ENCODE measurements at regions not wholly inside any gene's neighbourhood (a gene's known extent, or its start where the extent isn't known, plus 50 kb on each side); places are given as distances from the start of the nearest gene placed in this dataset.
A peak's percentile ranks its signal among the peaks of the same experiment; 100 is the strongest.

DNA sequence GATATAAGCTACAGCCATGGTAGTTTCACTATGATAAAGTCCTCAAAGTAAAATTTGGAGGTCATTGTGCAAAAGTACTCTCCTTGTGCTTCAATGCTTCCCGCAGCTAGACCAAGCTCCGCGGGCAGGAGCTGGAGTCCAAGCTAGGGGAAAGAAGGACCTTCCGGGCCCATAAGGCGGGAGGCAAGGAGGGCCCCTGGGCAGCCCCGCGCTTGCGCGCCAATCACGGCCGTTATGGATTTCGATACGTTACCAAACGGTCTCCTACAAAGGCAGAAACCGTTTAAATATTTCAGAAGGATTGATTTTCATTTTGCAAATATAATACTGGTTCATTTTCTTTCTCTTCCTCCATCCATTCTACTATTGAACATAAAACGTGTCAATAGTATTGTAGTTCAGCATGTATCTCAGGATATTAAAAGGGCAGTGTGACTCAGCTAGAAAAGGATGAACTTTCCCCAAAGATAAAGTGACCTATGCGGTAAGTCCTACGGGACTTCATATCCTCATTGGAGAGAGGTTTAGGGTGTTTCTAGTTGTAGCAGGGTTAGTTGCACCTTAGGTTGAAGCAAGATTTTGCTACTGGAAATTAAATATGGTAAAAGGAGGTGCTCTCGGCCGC is 128.0 kb downstream of the KIF20B start:
- no peak overlapping the region for H3K9ac ChIP-seq (ENCODE audit: low read depth, low read length)
- H3K9me3 ChIP-seq (ENCODE audit: control insufficient read depth, insufficient read depth, low read length) = no peaks in the 10 kb centered on the region
- no peak overlapping the region for H3K4me3 ChIP-seq (ENCODE audit: low read depth, low read length)
- no peaks in the 10 kb centered on the region for H3K27me3 ChIP-seq (ENCODE audit: control insufficient read depth, insufficient read depth, low read length)
- H3K4me1 ChIP-seq (ENCODE audit: control insufficient read depth, insufficient read depth, low read length) = no peaks in the 10 kb centered on the region
- H3K36me3 ChIP-seq (ENCODE audit: control insufficient read depth, insufficient read depth, low read length) = no peaks in the 10 kb centered on the region

GRCh38 chr10:89829887-89830269 is 128.5 kb downstream of the KIF20B start:
- H3K27me3 ChIP-seq (ENCODE audit: control insufficient read depth, insufficient read depth, low read length) = no peaks in the 10 kb centered on the region
- no peaks in the 10 kb centered on the region for H3K9me3 ChIP-seq (ENCODE audit: control insufficient read depth, insufficient read depth, low read length)
- H3K36me3 ChIP-seq (ENCODE audit: control insufficient read depth, insufficient read depth, low read length) = no peaks in the 10 kb centered on the region
- H3K9ac ChIP-seq (ENCODE audit: low read depth, low read length) = no peak overlapping the region
- H3K4me3 ChIP-seq (ENCODE audit: low read depth, low read length) = no peak overlapping the region
- H3K4me1 ChIP-seq (ENCODE audit: control insufficient read depth, insufficient read depth, low read length) = no peaks in the 10 kb centered on the region

DNA sequence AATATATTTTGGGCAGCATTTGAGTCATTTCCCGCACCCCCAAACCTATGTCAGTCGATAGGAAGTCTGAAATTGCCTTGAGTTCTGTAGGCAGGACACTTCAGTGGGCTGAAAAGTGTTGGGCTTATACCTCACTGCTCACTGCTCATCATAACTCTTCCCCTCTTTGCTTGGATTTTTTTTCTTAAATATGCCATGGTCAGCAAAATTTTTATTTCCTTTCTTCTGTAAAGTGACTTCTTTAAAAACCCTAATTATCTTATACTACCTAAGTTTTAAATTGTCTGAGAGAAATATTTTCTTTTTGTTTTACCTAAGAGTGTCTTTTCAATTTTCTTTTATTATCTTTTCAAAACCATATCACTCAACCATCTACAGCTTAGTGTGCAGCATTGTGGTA is 129.2 kb downstream of the KIF20B start:
- Histone ChIP-seq H3K9ac (ENCODE audit: low read depth, low read length) (no peak overlapping the region), H3K36me3 (ENCODE audit: control insufficient read depth, insufficient read depth, low read length) (no peaks in the 10 kb centered on the region), H3K9me3 (ENCODE audit: control insufficient read depth, insufficient read depth, low read length) (no peaks in the 10 kb centered on the region), H3K4me1 (ENCODE audit: control insufficient read depth, insufficient read depth, low read length) (no peaks in the 10 kb centered on the region), H3K4me3 (ENCODE audit: low read depth, low read length) (no peak overlapping the region), H3K27me3 (ENCODE audit: control insufficient read depth, insufficient read depth, low read length) (no peaks in the 10 kb centered on the region)

DNA sequence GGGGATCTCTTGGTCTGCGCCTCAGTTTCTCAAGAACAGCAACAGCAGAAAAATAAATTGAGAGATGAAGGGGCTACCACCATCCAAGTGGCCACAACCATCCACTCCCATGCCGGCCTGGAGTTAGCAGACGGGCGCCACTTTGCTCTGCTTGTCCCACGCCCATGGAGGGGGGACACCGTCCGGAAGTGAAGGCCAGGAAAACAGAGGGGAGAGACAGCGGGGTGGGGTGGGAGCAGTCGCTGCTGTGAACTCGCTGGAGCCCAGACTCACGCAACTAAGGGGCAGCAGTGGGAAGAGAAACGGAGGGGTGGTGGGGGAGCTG is 135.4 kb downstream of the KIF20B start:
- no peaks in the 10 kb centered on the region for H3K36me3 ChIP-seq (ENCODE audit: control insufficient read depth, insufficient read depth, low read length)
- H3K9ac ChIP-seq (ENCODE audit: low read depth, low read length) = no peak overlapping the region
- no peaks in the 10 kb centered on the region for H3K9me3 ChIP-seq (ENCODE audit: control insufficient read depth, insufficient read depth, low read length)
- H3K27me3 ChIP-seq (ENCODE audit: control insufficient read depth, insufficient read depth, low read length) = peaks cover 5% of the 10 kb centered on the region
- H3K4me1 ChIP-seq (ENCODE audit: control insufficient read depth, insufficient read depth, low read length) = no peaks in the 10 kb centered on the region
- H3K4me3 ChIP-seq (ENCODE audit: low read depth, low read length) = peak overlapping the region; percentile 30

DNA sequence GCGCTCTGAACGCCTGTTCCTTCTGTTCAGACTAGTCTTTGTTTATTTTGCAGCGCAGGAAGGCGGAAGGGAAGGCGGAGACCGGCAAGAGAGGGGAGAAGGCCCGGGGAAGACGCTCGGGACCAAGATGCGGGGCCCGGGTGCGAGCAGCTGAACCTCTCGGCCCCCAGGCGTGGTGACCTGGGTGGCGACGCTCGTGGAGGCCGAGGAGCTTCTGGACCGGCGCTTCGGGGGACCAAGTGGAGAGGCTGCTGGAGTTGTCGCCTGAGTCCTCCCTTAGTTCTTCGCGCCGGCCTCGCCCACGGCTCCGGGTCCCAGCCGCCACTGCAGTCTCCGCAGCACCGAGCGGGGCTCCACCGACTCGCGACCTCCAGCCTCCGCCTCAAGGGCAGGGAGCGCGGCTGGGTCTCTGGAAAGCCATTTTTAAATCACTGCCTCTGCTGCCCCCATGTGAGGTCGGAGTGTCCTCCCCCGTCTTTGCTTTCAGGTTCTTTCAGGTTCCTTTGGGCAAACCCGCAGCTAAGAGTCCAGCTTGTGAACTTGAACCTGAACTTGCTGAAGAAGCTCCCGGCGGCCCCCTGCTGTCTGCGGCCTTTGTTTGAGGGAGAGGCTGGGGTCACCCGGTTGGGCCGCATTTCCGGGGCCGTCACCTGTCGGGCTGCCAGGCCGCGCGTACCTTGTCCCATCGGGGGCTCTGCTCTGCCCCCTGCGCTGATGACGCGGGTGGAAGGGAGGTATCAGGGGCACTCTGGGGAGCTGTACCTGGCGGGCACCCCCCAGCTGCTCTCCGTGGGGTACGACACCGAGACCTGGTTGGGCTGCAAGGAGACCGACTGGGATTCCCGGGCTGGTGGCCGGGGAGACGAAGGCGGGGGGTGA is 136.0 kb downstream of the KIF20B start:
- no peaks in the 10 kb centered on the region for H3K9me3 ChIP-seq (ENCODE audit: control insufficient read depth, insufficient read depth, low read length)
- no peak overlapping the region for H3K9ac ChIP-seq (ENCODE audit: low read depth, low read length)
- H3K4me3 ChIP-seq (ENCODE audit: low read depth, low read length) = peak overlapping the region; percentile 30
- peaks cover 5% of the 10 kb centered on the region for H3K27me3 ChIP-seq (ENCODE audit: control insufficient read depth, insufficient read depth, low read length)
- no peaks in the 10 kb centered on the region for H3K4me1 ChIP-seq (ENCODE audit: control insufficient read depth, insufficient read depth, low read length)
- no peaks in the 10 kb centered on the region for H3K36me3 ChIP-seq (ENCODE audit: control insufficient read depth, insufficient read depth, low read length)

DNA sequence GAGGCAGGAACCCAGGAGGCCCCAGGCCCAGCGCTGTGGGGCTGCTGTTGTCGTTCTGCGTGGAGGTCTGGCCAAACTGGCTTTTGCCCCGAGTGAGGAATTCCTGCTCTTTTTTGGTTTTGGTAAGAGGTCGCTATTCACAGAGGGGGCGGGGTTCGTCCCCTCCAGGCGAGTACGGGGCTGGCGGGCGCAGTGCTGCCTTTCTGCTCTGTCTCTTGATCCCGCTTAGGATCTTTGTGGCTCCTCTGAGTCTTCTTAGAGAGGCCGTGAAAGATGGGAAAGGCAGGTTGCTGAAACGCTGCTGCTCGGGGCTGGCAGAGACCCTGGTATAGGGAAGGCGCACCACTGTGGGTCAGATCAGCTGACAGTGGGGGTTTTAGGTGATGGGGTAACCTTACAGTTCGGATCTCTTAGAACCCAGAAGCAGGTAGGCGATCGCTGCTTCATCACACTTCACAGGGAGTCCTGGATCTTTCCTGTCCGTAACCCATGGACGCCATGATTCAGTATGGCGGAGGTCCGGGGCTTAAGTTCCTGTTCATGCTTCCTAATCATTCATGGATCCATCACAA is 136.7 kb downstream of the KIF20B start:
- Histone ChIP-seq H3K9ac (ENCODE audit: low read depth, low read length) (no peak overlapping the region), H3K4me1 (ENCODE audit: control insufficient read depth, insufficient read depth, low read length) (no peaks in the 10 kb centered on the region), H3K4me3 (ENCODE audit: low read depth, low read length) (peak overlapping the region; percentile 30), H3K9me3 (ENCODE audit: control insufficient read depth, insufficient read depth, low read length) (no peaks in the 10 kb centered on the region), H3K27me3 (ENCODE audit: control insufficient read depth, insufficient read depth, low read length) (peaks cover 5% of the 10 kb centered on the region), H3K36me3 (ENCODE audit: control insufficient read depth, insufficient read depth, low read length) (no peaks in the 10 kb centered on the region)

- Histone ChIP-seq H3K36me3 (ENCODE audit: control insufficient read depth, insufficient read depth, low read length) (no peaks in the 10 kb centered on the region), H3K27me3 (ENCODE audit: control insufficient read depth, insufficient read depth, low read length) (no peaks in the 10 kb centered on the region), H3K9me3 (ENCODE audit: control insufficient read depth, insufficient read depth, low read length) (no peaks in the 10 kb centered on the region), H3K4me1 (ENCODE audit: control insufficient read depth, insufficient read depth, low read length) (peaks cover 9% of the 10 kb centered on the region), H3K9ac (ENCODE audit: low read depth, low read length) (no peak overlapping the region), H3K4me3 (ENCODE audit: low read depth, low read length) (no peak overlapping the region)
Measured at GRCh38 chr10:89845541-89846280, 144.3 kb downstream of the KIF20B start.

GRCh38 chr10:89846281-89846630 is 144.9 kb downstream of the KIF20B start:
- Histone ChIP-seq H3K36me3 (ENCODE audit: control insufficient read depth, insufficient read depth, low read length) (no peaks in the 10 kb centered on the region), H3K4me3 (ENCODE audit: low read depth, low read length) (no peak overlapping the region), H3K27me3 (ENCODE audit: control insufficient read depth, insufficient read depth, low read length) (no peaks in the 10 kb centered on the region), H3K4me1 (ENCODE audit: control insufficient read depth, insufficient read depth, low read length) (peaks cover 9% of the 10 kb centered on the region), H3K9me3 (ENCODE audit: control insufficient read depth, insufficient read depth, low read length) (no peaks in the 10 kb centered on the region), H3K9ac (ENCODE audit: low read depth, low read length) (no peak overlapping the region)

GRCh38 chr10:89846786-89847185 is 145.4 kb downstream of the KIF20B start:
- Histone ChIP-seq H3K4me1 (ENCODE audit: control insufficient read depth, insufficient read depth, low read length) (peaks cover 9% of the 10 kb centered on the region), H3K9me3 (ENCODE audit: control insufficient read depth, insufficient read depth, low read length) (no peaks in the 10 kb centered on the region), H3K4me3 (ENCODE audit: low read depth, low read length) (no peak overlapping the region), H3K9ac (ENCODE audit: low read depth, low read length) (no peak overlapping the region), H3K27me3 (ENCODE audit: control insufficient read depth, insufficient read depth, low read length) (no peaks in the 10 kb centered on the region), H3K36me3 (ENCODE audit: control insufficient read depth, insufficient read depth, low read length) (no peaks in the 10 kb centered on the region)

DNA sequence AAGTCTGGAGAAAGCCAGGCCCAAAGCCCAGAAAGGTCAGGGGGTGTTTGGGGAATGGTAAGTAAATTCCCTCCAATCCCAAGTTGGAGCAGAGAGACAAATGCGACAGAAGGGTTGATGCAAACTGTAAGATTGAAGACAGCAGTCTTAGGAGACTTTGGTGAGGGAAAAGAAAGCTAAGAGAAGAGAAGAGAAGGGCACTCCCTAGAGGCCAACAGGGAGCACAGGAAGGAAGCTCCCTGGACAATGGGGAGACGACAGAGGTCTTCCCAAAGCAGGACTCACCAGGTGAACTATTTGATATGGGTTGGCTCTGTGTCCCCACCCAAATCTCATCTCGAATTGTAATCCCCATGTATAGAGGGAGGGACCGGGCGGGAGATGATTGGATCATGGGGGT is 151.5 kb downstream of the KIF20B start:
- no peaks in the 10 kb centered on the region for H3K36me3 ChIP-seq (ENCODE audit: control insufficient read depth, insufficient read depth, low read length)
- no peak overlapping the region for H3K9ac ChIP-seq (ENCODE audit: low read depth, low read length)
- no peaks in the 10 kb centered on the region for H3K9me3 ChIP-seq (ENCODE audit: control insufficient read depth, insufficient read depth, low read length)
- H3K4me3 ChIP-seq (ENCODE audit: low read depth, low read length) = no peak overlapping the region
- no peaks in the 10 kb centered on the region for H3K4me1 ChIP-seq (ENCODE audit: control insufficient read depth, insufficient read depth, low read length)
- no peaks in the 10 kb centered on the region for H3K27me3 ChIP-seq (ENCODE audit: control insufficient read depth, insufficient read depth, low read length)

- H3K9me3 ChIP-seq (ENCODE audit: control insufficient read depth, insufficient read depth, low read length) = no peaks in the 10 kb centered on the region
- H3K4me1 ChIP-seq (ENCODE audit: control insufficient read depth, insufficient read depth, low read length) = no peaks in the 10 kb centered on the region
- H3K27me3 ChIP-seq (ENCODE audit: control insufficient read depth, insufficient read depth, low read length) = no peaks in the 10 kb centered on the region
- no peaks in the 10 kb centered on the region for H3K36me3 ChIP-seq (ENCODE audit: control insufficient read depth, insufficient read depth, low read length)
- H3K9ac ChIP-seq (ENCODE audit: low read depth, low read length) = no peak overlapping the region
- H3K4me3 ChIP-seq (ENCODE audit: low read depth, low read length) = no peak overlapping the region
Measured at GRCh38 chr10:89853781-89854191, 152.4 kb downstream of the KIF20B start.
